ENCODE measurements at regions not wholly inside any gene's neighbourhood (a gene's known extent, or its start where the extent isn't known, plus 50 kb on each side); places are given as distances from the start of the nearest gene placed in this dataset.

- Mint-ChIP-seq H3K27me3 (ENCODE audit: unreplicated experiment) (no peaks in the 10 kb centered on the region), H3K4me1 (ENCODE audit: low read depth, unreplicated experiment) (no peaks in the 10 kb centered on the region), H3K27ac (ENCODE audit: unreplicated experiment) (no peak overlapping the region), H3K4me3 (ENCODE audit: unreplicated experiment) (no peak overlapping the region), H3K36me3 (ENCODE audit: unreplicated experiment) (no peaks in the 10 kb centered on the region), H3K9me3 (ENCODE audit: unreplicated experiment) (no peaks in the 10 kb centered on the region)
- no peak for DNase-seq
- no peak for TF ChIP-seq CTCF (IDR thresholded peaks at IDR 0.05; ENCODE audit: partially characterized antibody, unreplicated experiment)
Measured at GRCh38 chr3:21028412-21028811, 722.6 kb downstream of the ZNF385D start.

DNA sequence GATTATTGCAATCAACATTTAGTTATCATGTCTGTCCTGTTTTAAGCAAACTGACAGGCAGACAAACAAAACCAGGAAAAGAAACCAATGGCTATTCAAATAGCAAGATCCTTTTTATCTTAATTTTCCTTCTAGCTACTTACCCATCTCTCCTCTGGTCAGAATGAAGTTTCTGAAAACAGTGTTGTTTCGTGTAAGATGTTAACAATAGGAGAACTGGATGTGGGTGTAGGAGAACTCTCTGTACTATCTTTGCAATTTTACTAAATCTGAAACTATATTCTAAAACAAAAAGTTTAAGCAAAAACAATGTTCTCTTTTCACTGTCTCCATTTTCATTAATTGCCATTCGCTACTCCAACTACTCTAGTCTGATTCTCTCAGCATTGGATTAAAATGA, 726.4 kb downstream of the ZNF385D start:
- no peaks in the 10 kb centered on the region for H3K4me1 Mint-ChIP-seq (ENCODE audit: low read depth, unreplicated experiment)
- TF ChIP-seq CTCF (IDR thresholded peaks at IDR 0.05; ENCODE audit: partially characterized antibody, unreplicated experiment): no peak
- no peaks in the 10 kb centered on the region for H3K36me3 Mint-ChIP-seq (ENCODE audit: unreplicated experiment)
- H3K4me3 Mint-ChIP-seq (ENCODE audit: unreplicated experiment): no peak overlapping the region
- no peaks in the 10 kb centered on the region for H3K27me3 Mint-ChIP-seq (ENCODE audit: unreplicated experiment)
- no peak for DNase-seq
- H3K27ac Mint-ChIP-seq (ENCODE audit: unreplicated experiment): no peak overlapping the region
- H3K9me3 Mint-ChIP-seq (ENCODE audit: unreplicated experiment): no peaks in the 10 kb centered on the region

GRCh38 chr3:21020681-21021080, 730.3 kb downstream of the ZNF385D start:
- Mint-ChIP-seq H3K36me3 (ENCODE audit: unreplicated experiment) (no peaks in the 10 kb centered on the region), H3K9me3 (ENCODE audit: unreplicated experiment) (no peaks in the 10 kb centered on the region), H3K27ac (ENCODE audit: unreplicated experiment) (no peak overlapping the region), H3K27me3 (ENCODE audit: unreplicated experiment) (no peaks in the 10 kb centered on the region), H3K4me1 (ENCODE audit: low read depth, unreplicated experiment) (no peaks in the 10 kb centered on the region), H3K4me3 (ENCODE audit: unreplicated experiment) (no peak overlapping the region)
- no peak for TF ChIP-seq CTCF (IDR thresholded peaks at IDR 0.05; ENCODE audit: partially characterized antibody, unreplicated experiment)
- DNase-seq: no peak

GRCh38 chr3:21020043-21020442, 731.0 kb downstream of the ZNF385D start:
- H3K36me3 Mint-ChIP-seq (ENCODE audit: unreplicated experiment): no peaks in the 10 kb centered on the region
- no peaks in the 10 kb centered on the region for H3K9me3 Mint-ChIP-seq (ENCODE audit: unreplicated experiment)
- no peak overlapping the region for H3K27ac Mint-ChIP-seq (ENCODE audit: unreplicated experiment)
- no peaks in the 10 kb centered on the region for H3K4me1 Mint-ChIP-seq (ENCODE audit: low read depth, unreplicated experiment)
- H3K4me3 Mint-ChIP-seq (ENCODE audit: unreplicated experiment): no peak overlapping the region
- no peaks in the 10 kb centered on the region for H3K27me3 Mint-ChIP-seq (ENCODE audit: unreplicated experiment)
- TF ChIP-seq CTCF (IDR thresholded peaks at IDR 0.05; ENCODE audit: partially characterized antibody, unreplicated experiment): no peak
- no peak for DNase-seq

DNA sequence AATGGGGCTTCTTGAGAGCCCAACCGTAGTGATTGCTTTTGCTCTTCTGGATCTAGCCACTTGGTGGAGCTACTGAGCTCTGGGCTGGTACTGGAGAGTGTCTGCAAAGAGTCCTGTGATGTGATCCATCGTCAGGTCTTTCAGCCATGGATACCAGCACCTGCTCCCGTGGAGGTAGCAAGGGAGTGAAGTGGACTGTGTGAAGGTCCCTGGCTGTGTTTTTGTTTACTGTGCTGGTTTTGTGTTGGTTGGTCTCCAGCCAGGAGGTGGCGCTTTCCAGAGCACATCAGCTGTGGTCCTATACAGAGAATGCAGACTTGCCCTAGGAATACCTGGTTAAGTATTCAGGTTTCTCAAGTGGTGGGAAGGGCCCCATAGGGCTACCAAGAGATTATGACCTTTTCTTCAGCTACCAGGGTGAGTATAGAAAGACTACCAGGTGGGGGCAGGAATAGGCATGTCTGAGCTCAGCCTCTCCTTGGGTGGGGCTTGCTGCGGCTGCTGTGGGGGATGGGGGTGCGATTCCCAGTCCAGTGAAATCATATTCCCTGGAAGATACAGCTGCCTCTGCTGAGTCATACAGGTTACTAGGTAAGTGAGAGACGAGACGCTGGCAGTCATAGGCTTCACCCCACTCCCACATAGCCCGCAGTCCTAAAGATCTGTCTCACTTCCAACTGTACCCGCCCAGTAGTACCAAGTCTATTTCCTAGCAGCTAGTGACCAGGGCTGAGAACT, 733.7 kb downstream of the ZNF385D start:
- no peak overlapping the region for H3K4me3 Mint-ChIP-seq (ENCODE audit: unreplicated experiment)
- no peaks in the 10 kb centered on the region for H3K9me3 Mint-ChIP-seq (ENCODE audit: unreplicated experiment)
- TF ChIP-seq CTCF (IDR thresholded peaks at IDR 0.05; ENCODE audit: partially characterized antibody, unreplicated experiment): peak; percentile 37
- no peaks in the 10 kb centered on the region for H3K4me1 Mint-ChIP-seq (ENCODE audit: low read depth, unreplicated experiment)
- no peaks in the 10 kb centered on the region for H3K36me3 Mint-ChIP-seq (ENCODE audit: unreplicated experiment)
- no peaks in the 10 kb centered on the region for H3K27me3 Mint-ChIP-seq (ENCODE audit: unreplicated experiment)
- H3K27ac Mint-ChIP-seq (ENCODE audit: unreplicated experiment): no peak overlapping the region
- peak; percentile 17 for DNase-seq

All from glutamatergic neuron (in vitro differentiated cells).